GM18870 (cell line): ENCODE measurements at regions not wholly inside any gene's neighbourhood (a gene's known extent, or its start where the extent isn't known, plus 50 kb on each side); places are given as distances from the start of the nearest gene placed in this dataset.

Experiments used
- ATAC-seq: cut with Tn5 transposase; IDR thresholded peaks from one replicate; pipeline ENCODE4 v1.9.1; 2021; ENCODE audit warnings: moderate library complexity; ENCODE audit not compliant: unreplicated experiment

DNA sequence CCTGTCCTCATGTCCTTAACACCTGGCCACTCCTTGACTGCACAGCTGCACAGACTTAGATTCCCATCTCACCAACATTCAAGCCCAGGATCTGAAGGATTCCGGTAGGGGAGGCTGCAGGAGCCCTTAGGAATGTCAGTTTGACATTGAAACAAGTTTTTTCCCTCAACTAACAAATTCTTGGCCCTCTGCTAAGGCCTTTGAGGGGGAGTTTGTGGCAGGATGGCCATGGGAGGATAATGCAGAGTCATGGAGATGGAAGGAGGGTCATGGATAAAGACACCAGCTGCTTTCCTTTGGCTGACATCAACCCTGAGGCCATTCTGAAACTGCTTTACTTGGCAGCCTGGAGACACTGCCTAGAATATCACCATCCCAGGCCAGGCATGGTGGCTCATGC, 63.4 kb upstream of the PPP2R5A start:
- no peak for ATAC-seq

DNA sequence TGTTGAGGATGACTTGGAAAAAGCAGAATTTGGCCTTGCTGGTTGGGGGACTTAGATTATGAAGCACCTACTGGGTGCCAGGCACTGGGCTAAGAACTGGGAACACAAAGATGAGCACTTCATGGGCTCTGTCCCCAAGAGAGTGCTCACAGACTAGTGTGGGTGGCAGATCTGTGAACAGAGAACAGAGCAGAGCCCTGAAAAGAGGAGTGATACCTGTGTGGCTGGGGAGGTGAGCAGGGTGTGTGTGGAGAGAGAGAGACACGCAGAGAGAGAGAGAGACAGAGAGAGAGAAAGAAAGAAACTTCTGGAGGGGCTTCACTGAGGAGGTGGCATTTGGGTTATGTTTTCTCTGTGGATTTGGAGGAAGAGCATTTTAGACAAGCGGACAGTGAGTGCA, 61.1 kb upstream of the PPP2R5A start:
- no peak for ATAC-seq

DNA sequence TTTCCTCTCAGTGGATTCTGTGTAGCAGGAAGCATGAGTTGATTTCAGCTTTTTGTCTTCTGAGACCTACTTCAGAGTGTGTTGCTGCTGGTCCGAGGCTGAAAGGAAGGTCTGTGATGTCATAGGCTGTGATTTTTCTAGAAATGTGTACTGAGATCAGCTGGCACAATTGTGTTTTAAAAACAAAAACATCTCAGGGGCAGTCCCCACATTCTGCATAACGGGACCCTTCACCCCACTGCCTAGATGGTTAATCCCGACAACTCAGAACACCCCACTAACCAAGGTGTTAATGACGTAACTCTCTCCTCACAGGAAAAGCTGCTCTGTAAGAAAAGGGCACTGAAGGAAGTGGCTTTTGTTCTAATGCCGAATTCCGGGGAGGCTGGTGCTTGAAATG, 59.8 kb upstream of the PPP2R5A start:
- ATAC-seq, result no peak

DNA sequence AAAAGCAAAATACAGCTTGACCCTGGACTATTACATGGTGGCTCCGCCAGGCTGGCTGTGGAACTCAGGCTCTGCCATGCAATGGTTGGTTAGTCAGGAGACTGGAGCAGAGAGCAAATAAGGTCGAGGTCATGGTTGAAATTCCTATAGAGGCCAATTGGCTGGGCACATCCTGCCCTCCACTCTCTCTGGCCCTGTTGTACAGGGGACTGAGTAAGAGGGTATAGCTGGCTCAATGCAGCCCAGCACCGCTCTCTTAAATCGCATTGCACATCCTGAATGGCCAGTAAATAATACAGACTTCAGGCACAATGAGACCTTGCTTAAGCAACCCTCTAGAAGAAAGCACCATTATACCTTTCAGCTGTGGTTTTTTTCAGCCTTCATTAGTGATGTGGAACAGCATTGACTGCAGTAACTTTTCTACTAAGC, 59.3 kb upstream of the PPP2R5A start:
- ATAC-seq, result no peak

DNA sequence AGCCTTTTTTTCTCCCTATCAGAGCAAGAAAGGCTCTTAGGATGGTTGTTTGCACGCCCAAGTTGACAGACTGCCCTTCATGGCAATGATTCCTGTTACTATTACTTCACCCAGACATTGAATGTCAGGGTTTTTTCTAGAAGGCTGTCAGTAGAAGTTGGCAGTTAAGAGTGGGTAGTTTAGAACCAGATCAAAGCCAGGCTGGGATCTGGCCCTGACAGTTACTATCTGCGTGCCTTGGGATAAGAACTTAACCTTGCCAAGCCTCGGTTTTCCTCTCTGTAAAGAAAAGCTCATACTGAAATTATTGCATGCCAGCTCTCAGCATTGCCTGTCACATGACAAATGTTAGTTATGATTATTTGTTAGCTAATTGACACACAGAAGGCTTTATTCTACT, 58.7 kb upstream of the PPP2R5A start:
- no peak for ATAC-seq

DNA sequence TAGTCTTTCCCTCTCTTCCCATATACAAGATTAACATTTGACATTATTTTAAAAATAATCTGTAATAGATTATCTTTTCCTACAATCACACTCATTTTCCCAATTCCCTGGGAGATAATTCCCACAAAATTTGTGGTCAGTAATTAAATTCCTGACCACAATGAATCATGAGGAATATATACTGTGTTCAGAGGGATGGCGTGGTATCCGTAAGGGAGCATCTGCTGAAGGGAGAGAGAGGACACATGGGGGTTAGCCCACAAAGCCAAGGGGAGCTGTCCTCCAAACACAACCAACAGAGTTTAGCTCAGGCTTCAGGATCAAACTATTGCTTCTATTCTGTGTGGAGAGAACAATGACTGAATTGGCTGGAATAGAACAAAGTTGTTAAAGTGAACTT, 57.1 kb upstream of the PPP2R5A start:
- no peak for ATAC-seq

DNA sequence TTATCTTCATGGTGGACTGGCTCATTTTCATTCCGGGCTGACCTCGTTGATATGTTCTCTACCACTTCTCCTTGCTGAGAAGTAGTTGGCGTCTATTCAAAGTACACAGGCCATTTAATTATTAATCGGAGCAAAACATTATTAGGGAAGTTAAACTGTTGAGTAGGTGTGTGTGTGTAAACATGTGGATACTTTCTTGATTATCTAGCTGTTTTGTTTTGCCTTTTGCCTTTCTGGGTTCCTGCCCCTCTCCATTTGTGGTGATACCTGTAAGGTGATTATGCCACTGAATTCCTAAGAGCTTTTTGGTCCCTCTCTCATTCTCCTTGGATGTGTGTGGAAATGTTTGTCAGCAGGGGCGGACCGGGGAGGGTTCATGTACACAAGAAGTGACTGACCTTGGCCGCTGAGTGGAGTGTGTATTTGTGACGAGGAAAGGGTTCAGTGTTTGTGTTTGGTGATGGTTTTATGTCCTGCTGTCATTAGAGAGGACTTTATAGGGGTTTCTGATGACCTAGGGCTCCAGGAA, 56.6 kb upstream of the PPP2R5A start:
- no peak for ATAC-seq

DNA sequence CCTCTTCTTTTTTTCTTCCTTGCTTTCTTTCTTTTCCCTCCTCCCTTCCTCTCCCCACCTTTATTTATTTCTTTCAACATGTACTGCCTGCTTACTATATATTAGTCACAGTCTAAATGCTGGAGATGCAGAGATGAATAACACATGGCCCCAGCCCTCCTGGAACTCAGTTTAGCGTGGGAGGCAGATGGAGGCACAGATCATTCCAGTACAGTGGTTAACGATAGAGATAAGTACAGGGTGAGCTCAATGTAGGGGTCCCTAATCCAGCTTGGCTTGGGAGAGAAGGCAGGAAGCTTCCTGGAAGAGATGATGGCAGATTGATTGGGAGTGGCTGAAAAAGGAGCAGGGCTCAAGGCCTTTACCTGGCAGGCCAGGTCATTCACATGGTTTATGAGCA, 55.6 kb upstream of the PPP2R5A start:
- no peak for ATAC-seq

DNA sequence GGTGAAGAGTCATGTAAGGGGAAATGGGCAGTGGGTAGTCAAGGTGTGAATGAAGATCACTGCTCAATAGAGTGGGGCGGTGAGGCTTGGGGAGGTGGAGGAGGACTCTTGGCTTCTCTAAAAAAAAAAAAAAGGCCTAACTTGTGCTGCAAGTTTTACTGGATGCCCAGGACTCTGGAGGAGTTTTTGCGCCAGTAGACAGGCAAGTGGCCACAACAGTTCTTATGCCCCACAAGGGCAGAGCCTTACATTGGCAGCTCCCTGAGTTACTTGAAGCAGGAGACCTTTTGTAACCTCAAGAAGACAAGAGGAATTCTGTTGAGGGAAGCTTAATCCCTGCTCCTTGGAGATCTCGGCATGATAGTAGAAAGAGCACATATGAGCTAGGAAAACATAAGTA, 54.9 kb upstream of the PPP2R5A start:
- ATAC-seq, result no peak

DNA sequence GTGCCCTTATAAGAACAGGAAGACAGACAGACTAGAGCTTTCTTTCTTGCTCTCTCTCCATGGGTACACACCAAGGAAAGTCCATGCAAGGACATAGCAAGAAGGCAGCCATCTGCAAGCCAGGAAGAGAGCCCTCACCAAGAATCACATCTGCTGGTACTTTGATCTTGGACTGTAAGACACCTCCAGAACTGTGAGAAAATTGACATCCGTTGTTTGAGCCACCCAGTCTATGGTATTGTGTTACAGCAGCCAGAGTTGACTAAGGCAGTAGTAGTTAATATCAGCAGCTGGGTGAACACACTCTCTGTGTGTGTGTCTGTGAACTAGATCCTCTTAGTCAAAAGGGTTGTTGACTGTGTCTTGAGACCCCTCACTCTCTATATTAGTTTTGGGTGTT, 53.8 kb upstream of the PPP2R5A start:
- ATAC-seq, result no peak

DNA sequence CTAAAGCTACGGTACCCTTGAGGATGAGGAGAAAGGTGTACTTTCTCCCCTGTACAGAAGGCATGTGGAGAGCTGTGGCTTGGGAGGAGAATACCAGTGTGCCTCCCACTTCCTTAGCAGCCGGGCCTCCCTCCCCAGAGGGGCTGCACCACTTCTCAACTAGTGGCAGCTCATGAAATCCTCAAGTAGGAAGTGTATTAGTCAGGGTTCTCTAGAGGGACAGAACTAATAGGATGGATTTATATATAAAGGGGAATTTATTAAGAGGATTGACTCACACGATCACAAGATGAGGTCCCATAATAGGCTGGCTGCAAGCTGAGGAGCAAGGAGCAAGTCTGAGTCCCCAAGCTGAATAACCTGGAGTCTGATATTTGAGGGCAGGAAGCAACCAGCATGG, 53.1 kb upstream of the PPP2R5A start:
- ATAC-seq, result no peak

DNA sequence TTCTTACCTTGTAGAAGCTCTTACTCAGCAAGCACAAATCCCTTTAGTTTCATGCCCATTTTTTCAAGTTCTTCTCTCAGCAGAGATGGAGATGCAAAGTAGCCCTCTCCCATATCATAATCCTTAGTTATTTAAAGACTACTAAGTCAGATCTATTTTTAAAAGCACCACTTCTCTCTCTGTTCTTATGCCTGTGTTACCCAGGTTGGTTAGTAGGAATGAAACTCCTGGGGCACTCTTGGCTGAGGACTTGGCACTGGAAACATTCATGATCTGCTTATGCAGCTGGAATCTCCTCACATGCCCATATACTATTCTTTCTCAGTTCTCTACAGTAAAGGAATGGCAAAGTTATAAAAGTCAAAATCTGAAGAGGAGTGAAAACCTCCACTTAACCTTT, 51.9 kb upstream of the PPP2R5A start:
- ATAC-seq, result no peak

DNA sequence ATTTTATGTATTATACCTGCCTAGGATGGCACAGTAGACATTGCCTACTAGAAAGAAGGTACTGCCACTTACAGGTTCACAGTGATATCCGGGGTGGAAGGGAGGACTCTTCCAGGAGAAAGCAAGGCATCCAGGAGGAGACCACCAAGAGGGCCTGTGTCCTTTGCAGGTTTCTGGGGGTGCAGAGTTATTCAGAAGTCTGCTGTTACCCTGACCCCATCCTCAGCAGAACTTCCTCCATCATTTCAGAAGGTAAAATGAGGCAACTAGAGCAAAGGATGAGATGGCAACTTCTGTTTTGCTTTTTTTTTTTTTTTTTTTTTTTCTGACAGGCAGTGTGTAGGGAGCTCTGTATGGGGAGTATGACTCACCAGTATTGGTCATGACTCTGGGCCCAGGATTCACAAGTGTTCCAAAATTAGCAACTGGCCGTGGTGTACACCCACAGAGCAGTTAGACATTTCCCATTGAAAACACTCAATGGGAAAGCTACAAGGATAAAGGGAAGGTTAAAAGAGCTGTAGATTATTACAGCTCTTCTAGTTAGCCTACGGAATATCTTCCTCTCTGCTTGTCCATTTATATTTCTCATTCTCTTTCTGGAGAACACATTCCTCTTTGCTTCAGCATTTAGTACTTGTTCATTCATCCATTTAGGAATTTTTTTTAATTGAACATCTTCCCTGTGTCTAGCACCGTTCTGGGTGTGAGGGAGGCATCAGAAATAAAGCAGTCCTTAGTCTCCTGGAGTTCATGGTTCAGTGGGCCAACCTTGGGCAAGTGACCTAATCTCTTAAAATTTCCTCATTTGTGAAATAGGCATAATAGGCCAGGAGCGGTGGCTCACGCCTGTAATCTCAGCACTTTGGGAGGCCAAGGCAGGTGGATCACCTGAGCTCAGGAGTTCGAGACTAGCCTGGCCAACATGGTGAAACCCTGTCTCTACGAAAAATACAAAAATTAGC, 50.5 kb upstream of the PPP2R5A start:
- peak; percentile 65 for ATAC-seq
